ENCODE measurements at regions not wholly inside any gene's neighbourhood (a gene's known extent, or its start where the extent isn't known, plus 50 kb on each side); places are given as distances from the start of the nearest gene placed in this dataset.

DNA sequence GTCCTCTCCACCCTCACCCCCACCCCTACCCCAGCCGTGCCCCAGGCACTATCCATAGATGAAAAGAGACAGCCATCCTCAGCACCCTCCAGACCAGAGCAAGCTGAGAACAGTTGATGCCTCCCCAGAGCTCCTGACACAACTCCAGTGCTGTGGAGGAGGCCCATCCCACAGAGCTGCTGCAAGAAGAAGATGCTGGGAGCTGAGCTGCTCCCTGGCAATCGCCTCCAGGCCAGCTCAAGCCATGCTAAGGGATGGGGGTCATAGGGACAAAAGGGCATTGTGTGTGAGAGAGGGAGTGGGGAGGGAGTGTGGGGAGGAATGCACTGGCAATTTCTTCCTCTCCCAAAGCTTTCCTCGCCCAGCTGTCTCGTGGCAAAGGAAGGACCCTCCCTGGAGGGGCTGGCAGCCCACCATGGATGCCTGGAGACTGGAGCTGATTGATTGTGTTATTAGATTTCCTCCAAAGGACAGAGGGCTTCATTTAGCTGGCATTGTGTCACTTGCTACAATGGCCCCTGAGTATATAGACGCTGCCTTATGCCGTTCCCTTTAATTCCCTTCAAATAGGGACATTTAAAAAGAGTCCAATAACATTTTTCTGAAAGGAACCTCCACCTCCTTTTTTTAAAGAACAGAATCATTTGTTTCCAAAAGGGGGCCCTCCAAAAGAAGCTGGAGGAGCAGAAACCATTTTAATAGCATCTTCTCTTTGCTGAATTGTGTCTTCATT, 476.4 kb downstream of the FOXO1 start:
- no peak for TF ChIP-seq ZNF274 (IDR thresholded peaks at IDR 0.05; ENCODE audit: low read depth, low read length)
- no peak for TF ChIP-seq YY1 (IDR thresholded peaks at IDR 0.05; ENCODE audit: insufficient read depth, insufficient read length)
- TF ChIP-seq SUZ12 (IDR thresholded peaks at IDR 0.05; ENCODE audit: extremely low read depth, insufficient read depth, insufficient read length), result no peak
- H3K4me3 ChIP-seq (ENCODE audit: insufficient read length, low read depth), result no peak overlapping the region

DNA sequence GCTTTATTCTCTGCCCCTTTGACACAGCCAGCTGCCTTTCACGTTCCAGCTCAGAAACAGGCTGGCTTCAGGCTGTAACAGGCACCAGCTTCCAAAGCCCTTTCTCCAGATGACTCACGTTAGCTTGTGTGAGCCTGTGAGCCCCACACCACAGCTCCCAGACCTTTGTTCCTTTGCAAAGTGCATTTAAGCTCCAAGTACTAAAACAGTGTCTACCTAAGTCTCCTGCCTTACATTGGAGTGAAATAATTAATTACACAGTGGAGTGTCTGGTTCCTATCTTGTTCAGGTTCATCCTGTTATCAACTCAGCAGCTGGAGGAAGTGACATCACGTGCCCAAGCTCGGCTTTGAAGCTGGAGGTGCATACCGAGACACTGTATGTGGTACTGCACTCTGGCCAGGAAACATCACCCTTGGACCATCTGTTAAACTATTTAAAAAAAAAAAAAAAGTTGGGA, 475.8 kb downstream of the FOXO1 start:
- no peak overlapping the region for H3K9ac ChIP-seq (ENCODE audit: insufficient read length, low read depth)
- no peaks in the 10 kb centered on the region for H3K36me3 ChIP-seq (ENCODE audit: insufficient read depth, insufficient read length, low read length)
- H3K9me3 ChIP-seq (ENCODE audit: insufficient read depth, low read length), result no peaks in the 10 kb centered on the region
- no peaks in the 10 kb centered on the region for H3K27me3 ChIP-seq (ENCODE audit: insufficient read depth, insufficient read length)
- TF ChIP-seq YY1 (IDR thresholded peaks at IDR 0.05; ENCODE audit: insufficient read depth, insufficient read length) (no peak), SUZ12 (IDR thresholded peaks at IDR 0.05; ENCODE audit: extremely low read depth, insufficient read depth, insufficient read length) (no peak), ZNF274 (IDR thresholded peaks at IDR 0.05; ENCODE audit: low read depth, low read length) (no peak)
- H3K4me3 ChIP-seq (ENCODE audit: insufficient read length, low read depth), result no peak overlapping the region
- no peak for DNase-seq (ENCODE audit: low read depth, low spot score)
- H3K4me1 ChIP-seq (ENCODE audit: insufficient read depth, insufficient read length), result no peaks in the 10 kb centered on the region

More for the DNA sequence above, 476.4 kb downstream of the FOXO1 start:
- H3K9ac ChIP-seq (ENCODE audit: insufficient read length, low read depth), result no peak overlapping the region
- H3K27me3 ChIP-seq (ENCODE audit: insufficient read depth, insufficient read length), result no peaks in the 10 kb centered on the region
- H3K4me1 ChIP-seq (ENCODE audit: insufficient read depth, insufficient read length), result no peaks in the 10 kb centered on the region
- DNase-seq (ENCODE audit: low read depth, low spot score), result no peak
- no peaks in the 10 kb centered on the region for H3K36me3 ChIP-seq (ENCODE audit: insufficient read depth, insufficient read length, low read length)
- no peaks in the 10 kb centered on the region for H3K9me3 ChIP-seq (ENCODE audit: insufficient read depth, low read length)

DNA sequence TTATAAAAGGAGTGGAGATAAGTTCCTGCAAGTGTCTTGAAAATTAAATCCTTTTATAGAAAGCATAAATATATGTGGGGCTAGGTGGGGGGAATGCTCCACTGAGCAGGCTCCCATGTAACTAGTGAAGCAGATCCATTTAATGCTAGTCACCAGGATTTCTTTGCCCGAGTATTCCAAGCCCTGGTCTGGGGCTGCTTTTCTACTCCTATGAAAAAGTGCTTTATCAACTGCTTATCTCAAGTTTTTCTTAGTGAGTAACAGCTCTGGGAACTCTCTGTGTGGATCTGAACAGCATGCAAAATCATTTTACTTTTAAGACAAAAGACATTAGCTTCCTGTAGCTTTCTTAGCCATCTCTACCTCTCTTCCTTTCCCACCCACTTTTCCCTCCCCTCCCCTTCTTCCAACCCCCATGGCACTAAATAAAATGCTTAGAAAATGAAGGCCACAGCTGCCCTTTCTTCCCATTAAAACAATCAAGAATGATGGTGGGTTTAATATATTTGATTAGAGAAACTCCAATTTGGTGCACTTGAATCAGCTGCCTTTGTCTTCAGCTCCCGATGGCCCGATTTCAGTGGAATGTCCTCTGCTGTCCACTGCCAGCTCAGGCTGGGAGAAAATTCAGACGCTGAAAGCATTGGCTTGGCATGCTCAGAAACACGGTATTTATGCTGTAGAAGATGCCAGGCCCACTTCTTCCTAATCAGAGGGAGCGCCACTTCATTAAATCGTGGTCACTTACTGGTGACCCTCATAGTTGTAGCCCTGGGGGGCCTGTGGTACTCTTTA, 475.1 kb downstream of the FOXO1 start:
- no peak overlapping the region for H3K4me3 ChIP-seq (ENCODE audit: insufficient read length, low read depth)
- no peaks in the 10 kb centered on the region for H3K4me1 ChIP-seq (ENCODE audit: insufficient read depth, insufficient read length)
- no peaks in the 10 kb centered on the region for H3K27me3 ChIP-seq (ENCODE audit: insufficient read depth, insufficient read length)
- H3K9ac ChIP-seq (ENCODE audit: insufficient read length, low read depth), result no peak overlapping the region
- no peaks in the 10 kb centered on the region for H3K9me3 ChIP-seq (ENCODE audit: insufficient read depth, low read length)
- H3K36me3 ChIP-seq (ENCODE audit: insufficient read depth, insufficient read length, low read length), result no peaks in the 10 kb centered on the region
- TF ChIP-seq YY1 (IDR thresholded peaks at IDR 0.05; ENCODE audit: insufficient read depth, insufficient read length) (no peak), ZNF274 (IDR thresholded peaks at IDR 0.05; ENCODE audit: low read depth, low read length) (no peak), SUZ12 (IDR thresholded peaks at IDR 0.05; ENCODE audit: extremely low read depth, insufficient read depth, insufficient read length) (no peak)
- DNase-seq (ENCODE audit: low read depth, low spot score), result no peak

DNA sequence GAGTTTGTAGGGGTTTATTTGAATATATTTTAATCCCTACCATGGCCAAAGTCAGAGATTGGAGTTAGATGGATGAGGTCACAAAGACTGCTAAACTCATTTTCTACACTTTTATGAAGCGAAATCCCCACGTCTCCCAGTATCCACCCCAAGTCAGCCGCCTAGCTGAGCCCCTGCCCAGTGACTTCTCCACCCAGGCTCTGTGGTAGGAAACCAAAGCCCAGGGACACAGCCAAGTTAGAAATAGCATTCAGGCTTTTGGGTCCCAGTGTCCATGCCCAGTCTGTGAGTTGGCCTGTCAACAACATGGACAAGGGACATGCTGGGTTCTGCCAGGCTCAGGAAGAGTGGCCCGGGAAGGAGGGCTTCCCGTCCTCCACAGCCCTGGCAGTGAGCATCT, 474.0 kb downstream of the FOXO1 start:
- TF ChIP-seq YY1 (IDR thresholded peaks at IDR 0.05; ENCODE audit: insufficient read depth, insufficient read length) (no peak), SUZ12 (IDR thresholded peaks at IDR 0.05; ENCODE audit: extremely low read depth, insufficient read depth, insufficient read length) (no peak), ZNF274 (IDR thresholded peaks at IDR 0.05; ENCODE audit: low read depth, low read length) (no peak)
- no peaks in the 10 kb centered on the region for H3K4me1 ChIP-seq (ENCODE audit: insufficient read depth, insufficient read length)
- DNase-seq (ENCODE audit: low read depth, low spot score), result no peak
- H3K4me3 ChIP-seq (ENCODE audit: insufficient read length, low read depth), result no peak overlapping the region
- H3K9ac ChIP-seq (ENCODE audit: insufficient read length, low read depth), result no peak overlapping the region
- no peaks in the 10 kb centered on the region for H3K36me3 ChIP-seq (ENCODE audit: insufficient read depth, insufficient read length, low read length)
- H3K9me3 ChIP-seq (ENCODE audit: insufficient read depth, low read length), result no peaks in the 10 kb centered on the region
- H3K27me3 ChIP-seq (ENCODE audit: insufficient read depth, insufficient read length), result no peaks in the 10 kb centered on the region

DNA sequence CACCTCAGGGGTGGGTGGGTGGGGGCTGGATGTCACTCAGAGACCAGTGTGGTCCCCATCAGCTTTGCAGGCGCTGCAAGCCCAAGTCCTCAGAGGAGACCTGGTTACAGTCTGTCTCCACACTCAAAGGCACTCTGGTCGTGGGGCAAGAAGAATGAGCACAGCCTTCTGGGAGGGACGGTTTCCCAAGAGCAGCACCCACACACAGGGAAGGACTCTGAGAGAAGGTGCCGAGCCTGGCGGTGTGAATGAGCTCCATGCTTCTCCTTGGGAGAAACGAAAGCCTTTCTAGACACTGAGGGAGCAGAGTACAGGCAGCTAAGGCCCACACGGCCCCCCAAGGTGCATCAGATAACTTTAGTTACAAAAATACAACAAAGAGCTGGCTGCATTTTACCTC, 473.6 kb downstream of the FOXO1 start:
- no peak for DNase-seq (ENCODE audit: low read depth, low spot score)
- Histone ChIP-seq H3K4me1 (ENCODE audit: insufficient read depth, insufficient read length) (no peaks in the 10 kb centered on the region), H3K9me3 (ENCODE audit: insufficient read depth, low read length) (no peaks in the 10 kb centered on the region), H3K4me3 (ENCODE audit: insufficient read length, low read depth) (no peak overlapping the region), H3K9ac (ENCODE audit: insufficient read length, low read depth) (no peak overlapping the region), H3K27me3 (ENCODE audit: insufficient read depth, insufficient read length) (no peaks in the 10 kb centered on the region), H3K36me3 (ENCODE audit: insufficient read depth, insufficient read length, low read length) (no peaks in the 10 kb centered on the region)
- TF ChIP-seq ZNF274 (IDR thresholded peaks at IDR 0.05; ENCODE audit: low read depth, low read length) (no peak), SUZ12 (IDR thresholded peaks at IDR 0.05; ENCODE audit: extremely low read depth, insufficient read depth, insufficient read length) (no peak), YY1 (IDR thresholded peaks at IDR 0.05; ENCODE audit: insufficient read depth, insufficient read length) (no peak)

DNA sequence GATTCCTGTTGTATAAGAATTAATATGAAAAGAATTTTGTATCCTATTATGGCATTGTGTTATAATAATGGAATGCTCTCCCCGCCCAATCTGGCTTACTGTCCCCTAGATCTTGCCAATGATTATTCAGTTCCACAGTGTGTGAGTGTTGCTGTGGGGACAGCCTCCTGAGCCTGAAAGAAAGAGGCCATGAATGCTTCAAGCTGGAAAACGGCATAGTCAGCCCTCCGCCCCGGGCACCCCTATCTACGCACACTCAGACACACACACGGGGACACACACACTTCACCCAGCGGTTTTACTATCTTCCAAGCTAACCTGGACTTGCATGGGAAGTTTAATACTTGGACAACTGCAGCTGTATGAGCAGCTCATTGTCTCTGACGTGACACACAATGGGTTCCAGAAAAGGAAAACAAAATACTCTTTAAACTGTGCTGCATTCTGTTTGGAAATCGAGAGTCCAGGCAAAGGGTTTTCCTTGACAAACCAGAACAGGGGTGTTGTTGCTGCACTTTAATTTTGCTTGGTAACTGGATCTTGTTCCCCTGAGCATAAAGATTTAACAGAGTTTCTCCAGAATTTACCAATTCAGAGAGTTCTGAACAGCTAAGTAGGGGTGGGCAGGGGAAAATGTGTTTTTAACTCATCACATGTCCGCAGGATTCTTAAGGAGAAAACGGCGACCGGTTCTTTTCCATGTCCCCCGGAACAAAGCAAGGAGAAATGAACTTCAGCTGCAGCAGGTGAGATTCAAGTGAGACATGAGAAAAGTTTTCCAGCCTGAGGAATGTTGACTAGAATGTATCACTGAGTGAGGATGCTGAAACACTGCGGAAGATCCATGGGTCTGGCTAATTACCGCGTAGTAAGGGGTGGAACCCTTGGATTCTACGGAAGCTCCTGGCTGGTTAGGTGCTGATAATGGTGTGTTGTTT, 472.9 kb downstream of the FOXO1 start:
- Histone ChIP-seq H3K9ac (ENCODE audit: insufficient read length, low read depth) (no peak overlapping the region), H3K27me3 (ENCODE audit: insufficient read depth, insufficient read length) (no peaks in the 10 kb centered on the region), H3K9me3 (ENCODE audit: insufficient read depth, low read length) (no peaks in the 10 kb centered on the region), H3K36me3 (ENCODE audit: insufficient read depth, insufficient read length, low read length) (no peaks in the 10 kb centered on the region), H3K4me1 (ENCODE audit: insufficient read depth, insufficient read length) (no peaks in the 10 kb centered on the region), H3K4me3 (ENCODE audit: insufficient read length, low read depth) (no peak overlapping the region)
- no peak for TF ChIP-seq SUZ12 (IDR thresholded peaks at IDR 0.05; ENCODE audit: extremely low read depth, insufficient read depth, insufficient read length)
- TF ChIP-seq ZNF274 (IDR thresholded peaks at IDR 0.05; ENCODE audit: low read depth, low read length), result no peak
- no peak for TF ChIP-seq YY1 (IDR thresholded peaks at IDR 0.05; ENCODE audit: insufficient read depth, insufficient read length)
- DNase-seq (ENCODE audit: low read depth, low spot score), result no peak
